Osteoblast (primary cell): ENCODE measurements at regions not wholly inside any gene's neighbourhood (a gene's known extent, or its start where the extent isn't known, plus 50 kb on each side); places are given as distances from the start of the nearest gene placed in this dataset.

ENCODE experiments used
- DNase-seq: peaks from one replicate; pipeline ENCODE4 v3.0.0; 2011; ENCODE audit warnings: low spot score, mixed read lengths; ENCODE audit not compliant: insufficient read length; ENCODE audit errors: missing footprints
- H2AFZ ChIP-seq: 2 replicates; pipeline ENCODE4 v1.6.0; 2011; ENCODE audit warnings: mild to moderate bottlenecking, low read length
- H3K27ac ChIP-seq: 2 replicates; pipeline ENCODE4 v1.5.1; 2011; ENCODE audit warnings: mild to moderate bottlenecking, low read depth, low read length, moderate library complexity
- H3K27me3 ChIP-seq: 2 replicates; pipeline ENCODE4 v1.6.0; 2012; ENCODE audit warnings: mild to moderate bottlenecking, control low read depth, inconsistent platforms, low read length, moderate library complexity; ENCODE audit not compliant: insufficient read depth
- H3K36me3 ChIP-seq: 2 replicates; pipeline ENCODE4 v1.5.1; 2011; ENCODE audit warnings: mild to moderate bottlenecking, low read length, control low read depth, moderate library complexity; ENCODE audit not compliant: insufficient read depth
- H3K4me1 ChIP-seq: 2 replicates; pipeline ENCODE4 v1.5.1; 2011; ENCODE audit warnings: mild to moderate bottlenecking, low read length, control low read depth, moderate library complexity; ENCODE audit not compliant: insufficient read depth
- H3K4me2 ChIP-seq: 2 replicates; pipeline ENCODE4 v1.6.0; 2011; ENCODE audit warnings: mild to moderate bottlenecking, low read length; ENCODE audit not compliant: insufficient read depth
- H3K4me3 ChIP-seq: fragments of 200-600 bp; sonication (generic); 3 replicates; pipeline ENCODE4 v1.5.1; 2012; ENCODE audit warnings: mild to moderate bottlenecking, low read length, inconsistent platforms; ENCODE audit not compliant: insufficient read depth
- H3K79me2 ChIP-seq: 2 replicates; pipeline ENCODE4 v1.6.0; 2012; ENCODE audit warnings: mild to moderate bottlenecking, low read length, control low read depth, inconsistent platforms; ENCODE audit not compliant: insufficient read depth
- H3K9me3 ChIP-seq: 2 replicates; pipeline ENCODE4 v1.5.1; 2011; ENCODE audit warnings: low read depth, low read length, control low read depth
- H4K20me1 ChIP-seq: 2 replicates; pipeline ENCODE4 v1.6.0; 2012; ENCODE audit warnings: mild to moderate bottlenecking, low read length, control low read depth; ENCODE audit not compliant: insufficient read depth
- CTCF ChIP-seq: IDR thresholded peaks from 2 replicates; pipeline ENCODE4 v1.5.1; 2011; ENCODE audit warnings: mild to moderate bottlenecking, low read depth, low read length, moderate library complexity; ENCODE audit errors: extremely low read depth

GRCh38 chr7:112864380-112864779 is 74.2 kb upstream of the TMEM168 start:
- Histone ChIP-seq H3K4me3 (no peak overlapping the region), H3K4me1 (no peaks in the 10 kb centered on the region), H4K20me1 (peaks cover 31% of the 10 kb centered on the region), H3K27me3 (no peaks in the 10 kb centered on the region), H2AFZ (no peak overlapping the region), H3K9me3 (no peaks in the 10 kb centered on the region), H3K27ac (no peak overlapping the region), H3K4me2 (no peak overlapping the region), H3K79me2 (peaks cover 30% of the 10 kb centered on the region), H3K36me3 (no peaks in the 10 kb centered on the region)
- DNase-seq, result no peak
- no peak for TF ChIP-seq CTCF

GRCh38 chr7:112858838-112859237 is 68.6 kb upstream of the TMEM168 start:
- Histone ChIP-seq H3K27me3 (no peaks in the 10 kb centered on the region), H4K20me1 (peaks cover 10% of the 10 kb centered on the region), H3K4me2 (no peak overlapping the region), H3K9me3 (no peaks in the 10 kb centered on the region), H3K79me2 (peaks cover 9% of the 10 kb centered on the region), H3K4me3 (no peak overlapping the region), H3K4me1 (no peaks in the 10 kb centered on the region), H3K36me3 (no peaks in the 10 kb centered on the region), H2AFZ (no peak overlapping the region), H3K27ac (no peak overlapping the region)
- DNase-seq, result peak; percentile 46
- TF ChIP-seq CTCF, result no peak

- H3K4me2 ChIP-seq, result no peak overlapping the region
- no peaks in the 10 kb centered on the region for H3K36me3 ChIP-seq
- DNase-seq, result no peak
- peaks cover 15% of the 10 kb centered on the region for H3K79me2 ChIP-seq
- H3K27me3 ChIP-seq, result no peaks in the 10 kb centered on the region
- H4K20me1 ChIP-seq, result peaks cover 19% of the 10 kb centered on the region
- H2AFZ ChIP-seq, result no peak overlapping the region
- H3K4me3 ChIP-seq, result no peak overlapping the region
- H3K9me3 ChIP-seq, result no peaks in the 10 kb centered on the region
- no peak overlapping the region for H3K27ac ChIP-seq
- H3K4me1 ChIP-seq, result no peaks in the 10 kb centered on the region
- no peak for TF ChIP-seq CTCF
Observed at GRCh38 chr7:112855227-112855626, 65.0 kb upstream of the TMEM168 start.

- Histone ChIP-seq H3K4me1 (no peaks in the 10 kb centered on the region), H3K36me3 (no peaks in the 10 kb centered on the region), H3K79me2 (peaks cover 12% of the 10 kb centered on the region), H2AFZ (no peak overlapping the region), H3K27me3 (no peaks in the 10 kb centered on the region), H3K27ac (no peak overlapping the region), H4K20me1 (peaks cover 19% of the 10 kb centered on the region), H3K4me3 (no peak overlapping the region), H3K9me3 (no peaks in the 10 kb centered on the region), H3K4me2 (no peak overlapping the region)
- no peak for DNase-seq
- no peak for TF ChIP-seq CTCF
Observed at GRCh38 chr7:112854169-112854568, 64.0 kb upstream of the TMEM168 start.
